ENCODE measurements at regions not wholly inside any gene's neighbourhood (a gene's known extent, or its start where the extent isn't known, plus 50 kb on each side); places are given as distances from the start of the nearest gene placed in this dataset.
"Not testable (repeated sequence)": the region's sequence is repeated elsewhere in the genome, so short reads cannot be mapped to it uniquely, and the experiment has no call there.

GRCh38 chr1:118479351-118479750, 294.3 kb upstream of the SPAG17 start:
- Histone ChIP-seq H3K4me1 (no peaks in the 10 kb centered on the region), H3K4me3 (no peak overlapping the region), H3K9me3 (peaks cover 0 to 4% (median 0%) of the 10 kb centered on the region in 3 donors), H3K27ac (no peak overlapping the region), H3K27me3 (no peaks in the 10 kb centered on the region), H3K36me3 (no peaks in the 10 kb centered on the region)
- intact Hi-C loops (cut with DNase I): no loop called here
- WGBS, 2 donors: 78 to 79% methylated on average over 3 of the region's 3 CpGs
- TF ChIP-seq CTCF (IDR thresholded peaks at IDR 0.05): no peak
- TF ChIP-seq POLR2A (IDR thresholded peaks at IDR 0.05): no peak
- no peak for DNase-seq

- DNase-seq: no peak
- TF ChIP-seq POLR2A (IDR thresholded peaks at IDR 0.05): no peak
- no peak for TF ChIP-seq CTCF (IDR thresholded peaks at IDR 0.05)
- Histone ChIP-seq H3K27ac (no peak overlapping the region), H3K27me3 (no peaks in the 10 kb centered on the region), H3K36me3 (no peaks in the 10 kb centered on the region), H3K4me3 (no peak overlapping the region), H3K9me3 (peaks cover 0 to 4% (median 0%) of the 10 kb centered on the region in 3 donors), H3K4me1 (no peaks in the 10 kb centered on the region)
- intact Hi-C loops (cut with DNase I): no loop called here
- WGBS, 2 donors: 66 to 67% methylated on average over 4 of the region's 4 CpGs
Observed at GRCh38 chr1:118473825-118474224, 288.8 kb upstream of the SPAG17 start.

- intact Hi-C loops (cut with DNase I); H3K27ac ChIP-seq; H3K4me3 ChIP-seq; H3K4me1 ChIP-seq; H3K9me3 ChIP-seq; H3K36me3 ChIP-seq; H3K27me3 ChIP-seq; DNase-seq: not testable (repeated sequence)
- WGBS, 2 donors: 72 to 80% methylated on average over 8 of the region's 8 CpGs
Observed at GRCh38 chr1:118464460-118464859, 279.4 kb upstream of the SPAG17 start.

- H3K4me3 ChIP-seq: no peak overlapping the region
- H3K36me3 ChIP-seq: no peaks in the 10 kb centered on the region
- no peak overlapping the region for H3K27ac ChIP-seq
- H3K27me3 ChIP-seq: no peaks in the 10 kb centered on the region
- TF ChIP-seq POLR2A (IDR thresholded peaks at IDR 0.05) (no peak), CTCF (IDR thresholded peaks at IDR 0.05) (peak in 1 of 6 experiments; percentile 44)
- H3K9me3 ChIP-seq: no peaks in the 10 kb centered on the region
- H3K4me1 ChIP-seq: no peaks in the 10 kb centered on the region
- no peak for DNase-seq
- intact Hi-C loops (cut with DNase I): no loop called here
Observed at GRCh38 chr1:118461154-118461553, 276.1 kb upstream of the SPAG17 start.

- Histone ChIP-seq H3K4me3 (no peak overlapping the region), H3K27me3 (no peaks in the 10 kb centered on the region), H3K9me3 (no peaks in the 10 kb centered on the region), H3K36me3 (no peaks in the 10 kb centered on the region), H3K27ac (no peak overlapping the region), H3K4me1 (no peaks in the 10 kb centered on the region)
- DNase-seq: no peak
- TF ChIP-seq POLR2A (IDR thresholded peaks at IDR 0.05) (no peak), CTCF (IDR thresholded peaks at IDR 0.05) (no peak)
- intact Hi-C loops (cut with DNase I): no loop called here
Observed at GRCh38 chr1:118459871-118460270, 274.8 kb upstream of the SPAG17 start.

- intact Hi-C loops (cut with DNase I); H3K27me3 ChIP-seq; DNase-seq; H3K27ac ChIP-seq; H3K9me3 ChIP-seq; H3K4me1 ChIP-seq; H3K36me3 ChIP-seq; H3K4me3 ChIP-seq: not testable (repeated sequence)
- WGBS, 2 donors: 65 to 75% methylated on average over 1 of the region's 1 CpG
Observed at GRCh38 chr1:118453856-118454255, 268.8 kb upstream of the SPAG17 start.

All from esophagus squamous epithelium (tissue), 5 donors.